ENCODE measurements at regions not wholly inside any gene's neighbourhood (a gene's known extent, or its start where the extent isn't known, plus 50 kb on each side); places are given as distances from the start of the nearest gene placed in this dataset.

- no peak overlapping the region for H3K27ac ChIP-seq
- H3K4me3 ChIP-seq (ENCODE audit: low read depth, low read length), result no peak overlapping the region
- H3K27me3 ChIP-seq (replicated peaks), result no peaks in the 10 kb centered on the region
- TF ChIP-seq CTCF (IDR thresholded peaks at IDR 0.05; ENCODE audit: low read depth, low read length, missing control alignments), result no peak
- no peaks in the 10 kb centered on the region for H3K36me3 ChIP-seq (replicated peaks)
- in situ Hi-C loops (cut with HindIII; ENCODE audit: low pct_ligation_motif_present, low sequenced_read_pairs), result no loop called here
- no peak for DNase-seq
Observed at GRCh38 chr14:71600309-71600708, 331.9 kb upstream of the RGS6 start.

GRCh38 chr14:71602524-71602923 lies 329.7 kb upstream of the RGS6 start:
- H3K4me3 ChIP-seq (ENCODE audit: low read depth, low read length), result no peak overlapping the region
- TF ChIP-seq CTCF (IDR thresholded peaks at IDR 0.05; ENCODE audit: low read depth, low read length, missing control alignments), result no peak
- H3K36me3 ChIP-seq (replicated peaks), result no peaks in the 10 kb centered on the region
- no peaks in the 10 kb centered on the region for H3K27me3 ChIP-seq (replicated peaks)
- DNase-seq, result no peak
- in situ Hi-C loops (cut with HindIII; ENCODE audit: low pct_ligation_motif_present, low sequenced_read_pairs), result no loop called here
- H3K27ac ChIP-seq, result no peak overlapping the region

GRCh38 chr14:71604231-71604630 lies 328.0 kb upstream of the RGS6 start:
- H3K27me3 ChIP-seq (replicated peaks), result no peaks in the 10 kb centered on the region
- no peak for TF ChIP-seq CTCF (IDR thresholded peaks at IDR 0.05; ENCODE audit: low read depth, low read length, missing control alignments)
- H3K4me3 ChIP-seq (ENCODE audit: low read depth, low read length), result no peak overlapping the region
- DNase-seq, result no peak
- in situ Hi-C loops (cut with HindIII; ENCODE audit: low pct_ligation_motif_present, low sequenced_read_pairs), result no loop called here
- H3K36me3 ChIP-seq (replicated peaks), result no peaks in the 10 kb centered on the region
- H3K27ac ChIP-seq, result no peak overlapping the region

- in situ Hi-C loops (cut with HindIII; ENCODE audit: low pct_ligation_motif_present, low sequenced_read_pairs), result no loop called here
Observed at GRCh38 chr14:71606064-71606463, 326.2 kb upstream of the RGS6 start.

GRCh38 chr14:71606575-71606974 lies 325.7 kb upstream of the RGS6 start:
- Histone ChIP-seq H3K27ac (no peak overlapping the region), H3K27me3 (replicated peaks) (no peaks in the 10 kb centered on the region), H3K36me3 (replicated peaks) (no peaks in the 10 kb centered on the region), H3K4me3 (ENCODE audit: low read depth, low read length) (no peak overlapping the region)
- no peak for DNase-seq
- TF ChIP-seq CTCF (IDR thresholded peaks at IDR 0.05; ENCODE audit: low read depth, low read length, missing control alignments), result no peak
- in situ Hi-C loops (cut with HindIII; ENCODE audit: low pct_ligation_motif_present, low sequenced_read_pairs), result no loop called here

More at GRCh38 chr14:71606064-71606463, 326.2 kb upstream of the RGS6 start:
- Histone ChIP-seq H3K36me3 (replicated peaks) (no peaks in the 10 kb centered on the region), H3K4me3 (ENCODE audit: low read depth, low read length) (no peak overlapping the region), H3K27ac (no peak overlapping the region), H3K27me3 (replicated peaks) (no peaks in the 10 kb centered on the region)
- TF ChIP-seq CTCF (IDR thresholded peaks at IDR 0.05; ENCODE audit: low read depth, low read length, missing control alignments), result no peak
- no peak for DNase-seq

GRCh38 chr14:71607056-71607455 lies 325.2 kb upstream of the RGS6 start:
- Histone ChIP-seq H3K36me3 (replicated peaks) (no peaks in the 10 kb centered on the region), H3K4me3 (ENCODE audit: low read depth, low read length) (no peak overlapping the region), H3K27ac (no peak overlapping the region), H3K27me3 (replicated peaks) (no peaks in the 10 kb centered on the region)
- in situ Hi-C loops (cut with HindIII; ENCODE audit: low pct_ligation_motif_present, low sequenced_read_pairs), result no loop called here
- TF ChIP-seq CTCF (IDR thresholded peaks at IDR 0.05; ENCODE audit: low read depth, low read length, missing control alignments), result no peak
- no peak for DNase-seq

Measured in brain microvascular endothelial cell (primary cell).